ENCODE measurements at regions not wholly inside any gene's neighbourhood (a gene's known extent, or its start where the extent isn't known, plus 50 kb on each side); places are given as distances from the start of the nearest gene placed in this dataset.

DNA sequence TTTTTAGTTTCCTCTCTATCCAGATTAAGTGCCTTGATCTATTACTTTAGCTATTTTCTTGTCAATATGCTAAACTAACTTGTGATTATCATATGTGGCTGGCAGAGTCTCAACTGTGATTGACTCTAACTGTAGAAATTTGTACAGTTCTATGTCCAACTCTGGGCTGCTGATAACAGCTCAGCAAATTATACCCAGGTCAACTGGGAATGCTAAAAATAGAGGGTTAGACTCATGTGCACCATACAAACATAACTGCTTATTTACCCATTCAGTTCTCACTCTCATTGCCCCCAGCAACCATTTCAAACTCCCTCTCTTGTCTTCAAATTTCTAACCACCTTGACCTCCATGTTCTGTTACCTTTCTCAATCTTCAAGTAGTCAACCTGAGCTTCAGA, 576.9 kb downstream of the TDRD15 start:
- TF ChIP-seq, protein P1, sequence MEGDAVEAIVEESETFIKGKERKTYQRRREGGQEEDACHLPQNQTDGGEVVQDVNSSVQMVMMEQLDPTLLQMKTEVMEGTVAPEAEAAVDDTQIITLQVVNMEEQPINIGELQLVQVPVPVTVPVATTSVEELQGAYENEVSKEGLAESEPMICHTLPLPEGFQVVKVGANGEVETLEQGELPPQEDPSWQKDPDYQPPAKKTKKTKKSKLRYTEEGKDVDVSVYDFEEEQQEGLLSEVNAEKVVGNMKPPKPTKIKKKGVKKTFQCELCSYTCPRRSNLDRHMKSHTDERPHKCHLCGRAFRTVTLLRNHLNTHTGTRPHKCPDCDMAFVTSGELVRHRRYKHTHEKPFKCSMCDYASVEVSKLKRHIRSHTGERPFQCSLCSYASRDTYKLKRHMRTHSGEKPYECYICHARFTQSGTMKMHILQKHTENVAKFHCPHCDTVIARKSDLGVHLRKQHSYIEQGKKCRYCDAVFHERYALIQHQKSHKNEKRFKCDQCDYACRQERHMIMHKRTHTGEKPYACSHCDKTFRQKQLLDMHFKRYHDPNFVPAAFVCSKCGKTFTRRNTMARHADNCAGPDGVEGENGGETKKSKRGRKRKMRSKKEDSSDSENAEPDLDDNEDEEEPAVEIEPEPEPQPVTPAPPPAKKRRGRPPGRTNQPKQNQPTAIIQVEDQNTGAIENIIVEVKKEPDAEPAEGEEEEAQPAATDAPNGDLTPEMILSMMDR (conservative IDR thresholded peaks at IDR 0.05 in 1 of 2, IDR thresholded peaks at IDR 0.05 in 1 of 2; ENCODE audit: low read depth in 1 of 2, low read length in 2 of 2), result no peak
- TF ChIP-seq EZH2 (IDR thresholded peaks at IDR 0.05; ENCODE audit: low read length, missing control alignments), result no peak
